ENCODE measurements at regions not wholly inside any gene's neighbourhood (a gene's known extent, or its start where the extent isn't known, plus 50 kb on each side); places are given as distances from the start of the nearest gene placed in this dataset.

- Mint-ChIP-seq H3K27ac (ENCODE audit: unreplicated experiment) (no peak overlapping the region), H3K9me3 (ENCODE audit: unreplicated experiment) (no peaks in the 10 kb centered on the region), H3K27me3 (ENCODE audit: unreplicated experiment) (no peaks in the 10 kb centered on the region), H3K4me1 (ENCODE audit: unreplicated experiment) (peaks cover 3% of the 10 kb centered on the region), H3K4me3 (ENCODE audit: unreplicated experiment) (no peak overlapping the region), H3K36me3 (ENCODE audit: low read depth, unreplicated experiment) (no peaks in the 10 kb centered on the region)
- DNase-seq (ENCODE audit: low spot score) = no peak
- TF ChIP-seq, protein P1, sequence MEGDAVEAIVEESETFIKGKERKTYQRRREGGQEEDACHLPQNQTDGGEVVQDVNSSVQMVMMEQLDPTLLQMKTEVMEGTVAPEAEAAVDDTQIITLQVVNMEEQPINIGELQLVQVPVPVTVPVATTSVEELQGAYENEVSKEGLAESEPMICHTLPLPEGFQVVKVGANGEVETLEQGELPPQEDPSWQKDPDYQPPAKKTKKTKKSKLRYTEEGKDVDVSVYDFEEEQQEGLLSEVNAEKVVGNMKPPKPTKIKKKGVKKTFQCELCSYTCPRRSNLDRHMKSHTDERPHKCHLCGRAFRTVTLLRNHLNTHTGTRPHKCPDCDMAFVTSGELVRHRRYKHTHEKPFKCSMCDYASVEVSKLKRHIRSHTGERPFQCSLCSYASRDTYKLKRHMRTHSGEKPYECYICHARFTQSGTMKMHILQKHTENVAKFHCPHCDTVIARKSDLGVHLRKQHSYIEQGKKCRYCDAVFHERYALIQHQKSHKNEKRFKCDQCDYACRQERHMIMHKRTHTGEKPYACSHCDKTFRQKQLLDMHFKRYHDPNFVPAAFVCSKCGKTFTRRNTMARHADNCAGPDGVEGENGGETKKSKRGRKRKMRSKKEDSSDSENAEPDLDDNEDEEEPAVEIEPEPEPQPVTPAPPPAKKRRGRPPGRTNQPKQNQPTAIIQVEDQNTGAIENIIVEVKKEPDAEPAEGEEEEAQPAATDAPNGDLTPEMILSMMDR (IDR thresholded peaks at IDR 0.05; ENCODE audit: unreplicated experiment) = no peak
Observed at GRCh38 chr5:68729678-68730077, 364.1 kb upstream of the SLC30A5 start.

DNA sequence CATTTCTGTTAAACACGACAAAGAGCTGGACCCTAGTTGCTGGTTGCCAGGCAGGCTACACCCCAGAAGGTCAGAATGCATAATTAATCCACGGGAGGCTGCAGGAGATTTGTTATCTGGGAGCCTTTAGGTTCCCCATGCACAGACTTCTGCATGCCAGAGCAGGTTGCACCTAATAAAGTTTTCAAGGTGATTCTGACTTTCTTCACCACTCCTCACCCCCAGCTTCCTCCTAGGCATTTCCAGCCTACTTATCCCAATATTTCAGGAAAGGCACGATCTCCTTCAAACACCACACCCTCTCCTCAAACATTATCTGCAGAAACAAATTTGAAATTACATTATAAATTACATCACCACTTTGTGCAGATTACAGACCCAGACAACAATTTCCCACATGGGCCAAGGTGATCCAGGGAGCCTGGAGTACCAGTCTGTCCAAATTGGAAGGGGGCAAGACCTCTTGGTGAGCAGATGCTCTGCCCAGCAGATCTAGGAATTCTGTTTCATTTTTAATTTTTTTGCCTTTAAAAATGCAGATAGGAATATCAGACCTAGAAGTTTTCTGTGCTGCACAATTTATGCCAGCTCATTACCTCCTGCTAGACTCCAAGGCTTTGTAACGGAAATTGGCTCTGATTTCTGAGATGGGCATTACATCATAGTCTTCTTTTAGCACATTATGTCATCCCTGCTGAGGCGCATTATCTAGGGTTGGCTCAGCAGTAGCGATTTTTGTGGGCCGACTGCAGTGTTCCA lies 363.4 kb upstream of the SLC30A5 start:
- Mint-ChIP-seq H3K4me1 (ENCODE audit: unreplicated experiment) (peaks cover 3% of the 10 kb centered on the region), H3K4me3 (ENCODE audit: unreplicated experiment) (no peak overlapping the region), H3K27me3 (ENCODE audit: unreplicated experiment) (no peaks in the 10 kb centered on the region), H3K27ac (ENCODE audit: unreplicated experiment) (no peak overlapping the region), H3K36me3 (ENCODE audit: low read depth, unreplicated experiment) (no peaks in the 10 kb centered on the region), H3K9me3 (ENCODE audit: unreplicated experiment) (no peaks in the 10 kb centered on the region)
- no peak for DNase-seq (ENCODE audit: low spot score)
- TF ChIP-seq, protein P1 (IDR thresholded peaks at IDR 0.05; ENCODE audit: unreplicated experiment) = no peak

- H3K36me3 Mint-ChIP-seq (ENCODE audit: low read depth, unreplicated experiment) = no peaks in the 10 kb centered on the region
- H3K9me3 Mint-ChIP-seq (ENCODE audit: unreplicated experiment) = no peaks in the 10 kb centered on the region
- no peaks in the 10 kb centered on the region for H3K27me3 Mint-ChIP-seq (ENCODE audit: unreplicated experiment)
- peaks cover 3% of the 10 kb centered on the region for H3K4me1 Mint-ChIP-seq (ENCODE audit: unreplicated experiment)
- TF ChIP-seq, protein P1 (IDR thresholded peaks at IDR 0.05; ENCODE audit: unreplicated experiment) = no peak
- DNase-seq (ENCODE audit: low spot score) = no peak
- H3K27ac Mint-ChIP-seq (ENCODE audit: unreplicated experiment) = no peak overlapping the region
- H3K4me3 Mint-ChIP-seq (ENCODE audit: unreplicated experiment) = no peak overlapping the region
Observed at GRCh38 chr5:68730979-68731654, 362.7 kb upstream of the SLC30A5 start.

GRCh38 chr5:68732251-68732650 lies 361.6 kb upstream of the SLC30A5 start:
- no peaks in the 10 kb centered on the region for H3K4me1 Mint-ChIP-seq (ENCODE audit: unreplicated experiment)
- no peak for DNase-seq (ENCODE audit: low spot score)
- no peaks in the 10 kb centered on the region for H3K9me3 Mint-ChIP-seq (ENCODE audit: unreplicated experiment)
- TF ChIP-seq, protein P1 (IDR thresholded peaks at IDR 0.05; ENCODE audit: unreplicated experiment) = no peak
- no peak overlapping the region for H3K27ac Mint-ChIP-seq (ENCODE audit: unreplicated experiment)
- H3K36me3 Mint-ChIP-seq (ENCODE audit: low read depth, unreplicated experiment) = no peaks in the 10 kb centered on the region
- no peak overlapping the region for H3K4me3 Mint-ChIP-seq (ENCODE audit: unreplicated experiment)
- no peaks in the 10 kb centered on the region for H3K27me3 Mint-ChIP-seq (ENCODE audit: unreplicated experiment)

- Mint-ChIP-seq H3K9me3 (ENCODE audit: unreplicated experiment) (no peaks in the 10 kb centered on the region), H3K27ac (ENCODE audit: unreplicated experiment) (no peak overlapping the region), H3K4me1 (ENCODE audit: unreplicated experiment) (no peaks in the 10 kb centered on the region), H3K4me3 (ENCODE audit: unreplicated experiment) (no peak overlapping the region), H3K36me3 (ENCODE audit: low read depth, unreplicated experiment) (no peaks in the 10 kb centered on the region), H3K27me3 (ENCODE audit: unreplicated experiment) (no peaks in the 10 kb centered on the region)
- TF ChIP-seq, protein P1 (IDR thresholded peaks at IDR 0.05; ENCODE audit: unreplicated experiment) = no peak
- DNase-seq (ENCODE audit: low spot score) = no peak
Observed at GRCh38 chr5:68734781-68735180, 359.0 kb upstream of the SLC30A5 start.
